GM04504 (cell line): ENCODE measurements at regions not wholly inside any gene's neighbourhood (a gene's known extent, or its start where the extent isn't known, plus 50 kb on each side); places are given as distances from the start of the nearest gene placed in this dataset.
"Not testable (repeated sequence)": the region's sequence is repeated elsewhere in the genome, so short reads cannot be mapped to it uniquely, and the experiment has no call there.

Experiments used
- DNase-seq: peaks from one replicate; pipeline ENCODE4 v3.0.0-alpha.2; 2012; ENCODE audit warnings: low read depth

- DNase-seq = no peak
These were observed 250.4 kb upstream of the SLC16A7 start for GRCh38 chr12:59345406-59345805.

GRCh38 chr12:59344224-59344623, 251.6 kb upstream of the SLC16A7 start:
- no peak for DNase-seq

GRCh38 chr12:59329462-59329861, 266.4 kb upstream of the SLC16A7 start:
- no peak for DNase-seq

- DNase-seq = not testable (repeated sequence)
These were observed 267.3 kb upstream of the SLC16A7 start for GRCh38 chr12:59328395-59329075.

- DNase-seq = not testable (repeated sequence)
These were observed 269.4 kb upstream of the SLC16A7 start for GRCh38 chr12:59326457-59326856.

- DNase-seq = no peak
These were observed 273.4 kb upstream of the SLC16A7 start for GRCh38 chr12:59322473-59322872.

- DNase-seq = no peak
These were observed 274.6 kb upstream of the SLC16A7 start for GRCh38 chr12:59321278-59321677.

- DNase-seq = no peak
These were observed 275.7 kb upstream of the SLC16A7 start for GRCh38 chr12:59320112-59320511.

- no peak for DNase-seq
These were observed 276.9 kb upstream of the SLC16A7 start for GRCh38 chr12:59318940-59319339.

- DNase-seq = no peak
These were observed 278.2 kb upstream of the SLC16A7 start for GRCh38 chr12:59317598-59317997.

GRCh38 chr12:59316938-59317337, 278.9 kb upstream of the SLC16A7 start:
- no peak for DNase-seq

- not testable (repeated sequence) for DNase-seq
These were observed 279.5 kb upstream of the SLC16A7 start for GRCh38 chr12:59316354-59316753.

GRCh38 chr12:59314209-59314608, 281.6 kb upstream of the SLC16A7 start:
- DNase-seq = no peak

GRCh38 chr12:59304077-59304721, 291.6 kb upstream of the SLC16A7 start:
- no peak for DNase-seq

- DNase-seq = no peak
These were observed 297.5 kb upstream of the SLC16A7 start for GRCh38 chr12:59298296-59298695.

GRCh38 chr12:59294221-59294620, 301.6 kb upstream of the SLC16A7 start:
- DNase-seq = no peak

- DNase-seq = no peak
These were observed 312.8 kb upstream of the SLC16A7 start for GRCh38 chr12:59282999-59283398.

GRCh38 chr12:59273561-59273960, 322.3 kb upstream of the SLC16A7 start:
- DNase-seq = not testable (repeated sequence)

GRCh38 chr12:59268295-59268809, 327.5 kb upstream of the SLC16A7 start:
- no peak for DNase-seq

- DNase-seq = no peak
These were observed 335.6 kb upstream of the SLC16A7 start for GRCh38 chr12:59260202-59260601.

- DNase-seq = no peak
These were observed 332.4 kb upstream of the LRIG3 start for GRCh38 chr12:59252731-59253130.

GRCh38 chr12:59250766-59251165, 330.5 kb upstream of the LRIG3 start:
- no peak for DNase-seq

- DNase-seq = no peak
These were observed 319.7 kb upstream of the LRIG3 start for GRCh38 chr12:59240048-59240447.

GRCh38 chr12:59234391-59234790, 314.1 kb upstream of the LRIG3 start:
- no peak for DNase-seq
